Glutamatergic neuron (in vitro differentiated cells): ENCODE measurements at regions not wholly inside any gene's neighbourhood (a gene's known extent, or its start where the extent isn't known, plus 50 kb on each side); places are given as distances from the start of the nearest gene placed in this dataset.

Experiments used
- DNase-seq: peaks from one replicate; pipeline ENCODE4 v3.0.0; 2022
- H3K27ac Mint-ChIP-seq: one replicate; pipeline ENCODE4 v1.8.0; 2020; ENCODE audit warnings: mild to moderate bottlenecking, mixed read lengths, inconsistent platforms; ENCODE audit not compliant: unreplicated experiment
- H3K27me3 Mint-ChIP-seq: one replicate; pipeline ENCODE4 v1.8.0; 2020; ENCODE audit warnings: mild to moderate bottlenecking, moderate library complexity, mixed read lengths, inconsistent platforms; ENCODE audit not compliant: unreplicated experiment
- H3K36me3 Mint-ChIP-seq: one replicate; pipeline ENCODE4 v1.8.0; 2020; ENCODE audit warnings: mild to moderate bottlenecking, mixed read lengths, inconsistent platforms; ENCODE audit not compliant: unreplicated experiment
- H3K4me1 Mint-ChIP-seq: one replicate; pipeline ENCODE4 v1.8.0; 2020; ENCODE audit warnings: mild to moderate bottlenecking, low read depth, mixed read lengths, inconsistent platforms; ENCODE audit not compliant: unreplicated experiment
- H3K4me3 Mint-ChIP-seq: one replicate; pipeline ENCODE4 v1.8.0; 2020; ENCODE audit warnings: mild to moderate bottlenecking, mixed read lengths, inconsistent platforms; ENCODE audit not compliant: unreplicated experiment
- H3K9me3 Mint-ChIP-seq: one replicate; pipeline ENCODE4 v1.8.0; 2020; ENCODE audit warnings: mild to moderate bottlenecking, moderate library complexity, mixed read lengths, inconsistent platforms; ENCODE audit not compliant: unreplicated experiment
- TF ChIP-seq, protein P1 (sequence below): fragments of 200-600 bp; sonication (generic); IDR thresholded peaks from one replicate; pipeline ENCODE4 v1.5.0; 2021; ENCODE audit not compliant: partially characterized antibody, unreplicated experiment

DNA sequence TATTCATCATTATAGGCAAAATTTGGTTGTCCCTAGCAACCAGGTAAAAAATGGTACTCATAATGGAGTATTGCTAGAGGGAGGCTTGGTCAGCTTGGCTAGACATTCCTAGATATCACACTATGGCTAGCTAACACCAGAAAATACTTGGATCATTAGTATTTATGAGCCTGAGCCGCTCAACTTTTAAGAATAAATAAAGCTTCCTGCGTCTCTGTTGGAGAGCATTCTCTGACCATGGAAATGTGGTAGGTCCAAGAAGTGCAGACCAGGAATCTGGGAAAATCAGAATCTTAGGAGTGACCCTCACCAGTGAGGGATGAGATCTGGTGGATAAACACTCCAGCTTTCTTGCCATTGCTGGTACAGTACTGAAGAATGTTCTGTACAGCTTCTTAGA is 157.6 kb upstream of the AGR3 start:
- H3K9me3 Mint-ChIP-seq: no peaks in the 10 kb centered on the region
- no peak overlapping the region for H3K27ac Mint-ChIP-seq
- H3K4me3 Mint-ChIP-seq: no peak overlapping the region
- no peak for DNase-seq
- no peaks in the 10 kb centered on the region for H3K36me3 Mint-ChIP-seq
- H3K4me1 Mint-ChIP-seq: peaks cover 6% of the 10 kb centered on the region
- TF ChIP-seq, protein P1, sequence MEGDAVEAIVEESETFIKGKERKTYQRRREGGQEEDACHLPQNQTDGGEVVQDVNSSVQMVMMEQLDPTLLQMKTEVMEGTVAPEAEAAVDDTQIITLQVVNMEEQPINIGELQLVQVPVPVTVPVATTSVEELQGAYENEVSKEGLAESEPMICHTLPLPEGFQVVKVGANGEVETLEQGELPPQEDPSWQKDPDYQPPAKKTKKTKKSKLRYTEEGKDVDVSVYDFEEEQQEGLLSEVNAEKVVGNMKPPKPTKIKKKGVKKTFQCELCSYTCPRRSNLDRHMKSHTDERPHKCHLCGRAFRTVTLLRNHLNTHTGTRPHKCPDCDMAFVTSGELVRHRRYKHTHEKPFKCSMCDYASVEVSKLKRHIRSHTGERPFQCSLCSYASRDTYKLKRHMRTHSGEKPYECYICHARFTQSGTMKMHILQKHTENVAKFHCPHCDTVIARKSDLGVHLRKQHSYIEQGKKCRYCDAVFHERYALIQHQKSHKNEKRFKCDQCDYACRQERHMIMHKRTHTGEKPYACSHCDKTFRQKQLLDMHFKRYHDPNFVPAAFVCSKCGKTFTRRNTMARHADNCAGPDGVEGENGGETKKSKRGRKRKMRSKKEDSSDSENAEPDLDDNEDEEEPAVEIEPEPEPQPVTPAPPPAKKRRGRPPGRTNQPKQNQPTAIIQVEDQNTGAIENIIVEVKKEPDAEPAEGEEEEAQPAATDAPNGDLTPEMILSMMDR: no peak
- H3K27me3 Mint-ChIP-seq: no peaks in the 10 kb centered on the region

DNA sequence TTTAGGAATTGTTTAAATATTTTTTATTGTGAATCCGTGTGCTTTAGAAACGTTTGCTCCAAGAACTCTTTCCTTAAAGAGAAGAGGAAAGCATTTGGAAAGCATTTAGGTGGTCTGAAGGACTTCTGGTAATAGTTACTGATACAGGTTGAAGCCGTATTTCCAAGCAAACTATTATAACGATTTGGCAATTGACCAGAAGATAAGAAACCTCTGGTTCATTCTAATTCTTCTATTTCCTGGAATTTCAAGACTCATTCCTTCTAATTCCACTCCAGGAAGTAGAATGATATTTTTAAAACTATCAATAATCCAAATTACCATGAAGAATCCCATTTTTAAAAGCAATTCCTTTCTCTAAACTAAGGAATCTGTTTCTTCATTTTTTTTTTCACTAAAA is 158.9 kb upstream of the AGR3 start:
- Mint-ChIP-seq H3K36me3 (no peaks in the 10 kb centered on the region), H3K27ac (no peak overlapping the region), H3K9me3 (no peaks in the 10 kb centered on the region), H3K27me3 (no peaks in the 10 kb centered on the region), H3K4me1 (peaks cover 11% of the 10 kb centered on the region), H3K4me3 (no peak overlapping the region)
- DNase-seq: no peak
- TF ChIP-seq, protein P1: no peak

DNA sequence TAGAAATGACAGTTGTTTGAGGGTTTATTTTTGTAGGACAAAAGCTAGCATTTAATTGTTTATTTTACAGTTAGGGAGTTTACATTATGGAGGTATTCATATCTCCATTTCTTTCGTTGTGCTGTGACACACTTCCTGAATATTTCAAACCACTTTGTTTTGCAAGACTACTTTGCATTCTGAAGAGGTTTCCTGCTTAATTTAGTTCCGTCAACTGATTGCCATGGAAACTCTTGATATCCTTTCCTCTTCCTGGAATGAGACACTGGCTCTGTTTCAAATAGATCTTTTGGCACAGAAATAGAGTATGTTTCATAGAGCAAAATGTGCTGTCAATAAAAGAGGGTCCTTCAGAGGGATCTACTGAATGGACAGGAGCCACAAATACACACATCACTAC is 159.5 kb upstream of the AGR3 start:
- H3K36me3 Mint-ChIP-seq: no peaks in the 10 kb centered on the region
- H3K27ac Mint-ChIP-seq: no peak overlapping the region

DNA sequence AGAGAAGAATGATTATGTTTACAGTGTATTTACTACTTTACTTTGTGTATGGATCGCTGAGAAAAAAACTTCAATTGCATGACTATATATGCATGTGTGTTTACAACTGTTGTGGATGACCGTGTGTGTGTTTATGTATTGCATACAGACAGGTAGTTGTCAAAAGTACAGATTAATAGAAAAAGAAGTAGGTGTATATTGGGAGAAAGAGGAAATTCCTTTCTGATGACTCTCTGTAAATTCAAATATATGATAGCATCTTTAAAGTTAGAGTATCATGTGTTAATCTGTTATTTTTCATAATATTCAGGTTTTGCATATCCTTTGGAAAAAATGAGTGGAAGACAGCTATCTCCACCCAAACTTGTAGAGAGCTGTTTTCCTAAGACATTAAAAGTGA is 160.4 kb upstream of the AGR3 start:
- peaks cover 11% of the 10 kb centered on the region for H3K4me1 Mint-ChIP-seq
- H3K4me3 Mint-ChIP-seq: no peak overlapping the region
- TF ChIP-seq, protein P1: no peak
- no peak for DNase-seq
- no peak overlapping the region for H3K27ac Mint-ChIP-seq
- H3K36me3 Mint-ChIP-seq: no peaks in the 10 kb centered on the region
- no peaks in the 10 kb centered on the region for H3K9me3 Mint-ChIP-seq
- H3K27me3 Mint-ChIP-seq: no peaks in the 10 kb centered on the region

More for the DNA sequence above, 159.5 kb upstream of the AGR3 start:
- no peaks in the 10 kb centered on the region for H3K9me3 Mint-ChIP-seq
- H3K4me3 Mint-ChIP-seq: no peak overlapping the region
- TF ChIP-seq, protein P1: no peak
- no peaks in the 10 kb centered on the region for H3K27me3 Mint-ChIP-seq
- peaks cover 11% of the 10 kb centered on the region for H3K4me1 Mint-ChIP-seq
- no peak for DNase-seq

DNA sequence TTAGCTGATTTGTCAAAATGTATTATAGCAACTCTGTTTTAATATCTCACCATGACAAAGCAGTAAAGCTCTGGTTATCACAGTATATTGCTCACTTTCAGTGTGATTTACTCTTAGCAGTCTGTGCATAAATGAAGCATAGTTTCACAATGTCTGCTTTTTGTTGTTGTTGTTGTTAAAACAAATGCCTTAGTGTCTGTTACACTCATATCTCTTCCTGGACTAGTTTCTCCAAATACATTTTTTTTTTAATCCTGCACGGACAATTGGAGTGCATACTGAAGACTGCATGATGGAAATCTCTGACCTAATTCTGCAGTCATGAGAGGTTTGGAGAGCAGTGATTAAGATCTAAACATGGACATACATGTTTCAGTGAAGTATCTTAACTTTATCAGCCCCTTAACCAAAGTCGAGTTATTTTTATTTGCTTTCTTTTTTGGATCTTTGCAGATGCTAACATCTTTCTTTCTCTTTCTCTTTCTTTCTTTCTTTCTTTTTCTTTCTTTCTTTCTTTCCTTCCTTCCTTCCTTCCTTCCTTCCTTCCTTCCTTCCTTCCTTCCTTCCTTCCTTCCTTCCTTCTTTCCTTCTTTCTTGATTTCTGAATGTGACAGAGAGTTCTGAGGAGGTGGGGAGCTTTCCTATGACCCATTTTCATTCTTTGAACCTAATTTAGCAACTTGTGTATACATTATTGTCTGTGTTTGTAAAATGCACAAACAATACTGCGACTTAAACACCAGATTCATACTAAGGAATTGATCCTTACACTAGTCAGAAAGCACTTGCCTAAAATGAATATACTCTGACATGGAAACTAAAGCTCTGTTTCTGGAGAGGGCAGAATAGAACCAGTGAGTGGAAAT is 161.5 kb upstream of the AGR3 start:
- H3K4me3 Mint-ChIP-seq: no peak overlapping the region
- H3K36me3 Mint-ChIP-seq: no peaks in the 10 kb centered on the region
- TF ChIP-seq, protein P1: no peak
- no peaks in the 10 kb centered on the region for H3K27me3 Mint-ChIP-seq
- no peaks in the 10 kb centered on the region for H3K9me3 Mint-ChIP-seq
- peaks cover 11% of the 10 kb centered on the region for H3K4me1 Mint-ChIP-seq
- no peak overlapping the region for H3K27ac Mint-ChIP-seq
- no peak for DNase-seq
